Kidney (tissue), 13 donors: ENCODE measurements at regions not wholly inside any gene's neighbourhood (a gene's known extent, or its start where the extent isn't known, plus 50 kb on each side); places are given as distances from the start of the nearest gene placed in this dataset.

ENCODE experiments used
- DNase-seq, 5 donors: peaks; one replicate each; pipeline ENCODE4 v3.0.0-alpha.2; 2013 to 2020
- FAIRE-seq: peaks from 2 replicates; lab custom pipeline; 2012; peaks lifted over from hg19 to GRCh38; lab: Jason Lieb, UNC
- H3K27ac ChIP-seq, 2 donors: one replicate each; pipeline ENCODE4 v1.7.0; 2013; ENCODE audit warnings: low read depth in 2 of 2, low read length in 2 of 2, inconsistent platforms in 1 of 2
- H3K27me3 ChIP-seq: one replicate; pipeline ENCODE4 v1.7.1; 2013; ENCODE audit warnings: low read length, inconsistent platforms; ENCODE audit not compliant: control insufficient read depth, insufficient read depth
- H3K36me3 ChIP-seq, 3 donors: one replicate each; pipeline versions ENCODE4 v1.7.0 to v1.7.1; 2013; ENCODE audit warnings: low read length in 3 of 3, control low read depth in 1 of 3, inconsistent platforms in 1 of 3; ENCODE audit not compliant: insufficient read depth in 3 of 3, control insufficient read depth in 2 of 3
- H3K4me1 ChIP-seq, 3 donors: one replicate each; pipeline versions ENCODE4 v1.7.0 to v1.7.1; 2013; ENCODE audit warnings: low read length in 3 of 3, inconsistent platforms in 1 of 3, low read depth in 1 of 3; ENCODE audit not compliant: control insufficient read depth in 2 of 3, insufficient read depth in 2 of 3
- H3K4me3 ChIP-seq, 3 donors: one replicate each; pipeline versions ENCODE4 v1.7.0 to v1.8.1; 2013; ENCODE audit warnings: low read length in 3 of 3, control low read depth in 1 of 3, inconsistent platforms in 1 of 3
- H3K9ac ChIP-seq, 3 donors: one replicate each; pipeline versions ENCODE4 v1.7.0 to v1.7.1; 2013; ENCODE audit warnings: low read length in 3 of 3, control low read depth in 1 of 3, inconsistent platforms in 1 of 3
- H3K9me3 ChIP-seq, 3 donors: one replicate each; pipeline versions ENCODE4 v1.7.0 to v1.7.1; 2013; ENCODE audit warnings: low read length in 3 of 3, control low read depth in 1 of 3, inconsistent platforms in 1 of 3; ENCODE audit not compliant: control insufficient read depth in 2 of 3, insufficient read depth in 1 of 3
- intact Hi-C: fragments of 100-400 bp; cut with DNase I; formaldehyde crosslinking; loops from one replicate; pipeline ENCODE4 v1.11.1; 2022
- TF ChIP-seq, protein P1 (sequence below): IDR thresholded peaks from 3 replicates; pipeline ENCODE4 v1.5.1; 2012; ENCODE audit warnings: mild to moderate bottlenecking, moderate library complexity, borderline replicate concordance; ENCODE audit not compliant: insufficient read depth; ENCODE audit errors: extremely low read depth
- donor health status: control.
- donor health status: control.
- donor health status: control.
- donor health status: control.
- donor health status: control.
- donor health status: DM: yes; HTN: yes; CAD: no.
- donor health status: Normal renal cell carcinoma (clear cell type).

DNA sequence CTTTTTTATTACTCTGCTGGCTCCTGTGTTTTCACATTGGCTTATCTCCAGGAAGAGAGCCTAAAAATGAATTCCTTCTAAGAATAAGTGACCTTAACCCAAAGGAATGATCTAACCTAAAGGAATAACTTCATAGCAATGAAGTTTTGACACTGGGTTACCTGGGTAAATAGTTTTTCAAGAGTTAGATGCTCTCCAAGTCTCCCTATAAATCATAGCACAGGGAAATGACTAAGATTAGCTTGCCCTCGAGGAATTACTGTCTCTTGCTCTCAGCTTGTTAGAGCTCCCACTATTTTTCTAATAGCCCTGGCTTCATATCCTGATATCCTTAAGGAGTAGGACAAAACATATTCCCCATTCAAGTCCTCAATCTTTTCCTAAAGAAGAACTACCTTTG, 66.3 kb downstream of the SPRY2 start:
- DNase-seq (no peak), FAIRE-seq (no peak)

DNA sequence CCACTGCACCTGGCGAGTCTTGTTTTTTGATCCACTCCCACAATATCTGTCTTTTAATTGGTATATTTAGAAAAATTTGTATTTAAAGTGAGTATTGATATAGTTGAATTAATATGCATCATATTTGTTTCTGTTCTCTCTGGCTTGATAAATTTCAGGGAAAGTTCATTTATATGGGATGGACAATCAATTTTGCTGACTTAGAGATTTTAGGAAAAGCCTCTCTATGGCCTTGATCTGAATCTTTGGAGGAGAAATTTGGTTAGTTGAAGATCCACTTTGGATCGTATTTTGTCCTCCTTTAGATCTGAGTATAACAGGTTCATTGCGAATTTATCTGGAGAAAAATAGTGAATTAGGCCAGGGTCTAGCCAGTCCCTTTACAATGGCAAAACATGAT, 67.2 kb downstream of the SPRY2 start:
- peaks cover 0 to 3% (median 0%) of the 10 kb centered on the region in 3 donors for H3K4me1 ChIP-seq
- no peak overlapping the region for H3K27ac ChIP-seq
- TF ChIP-seq, protein P1, sequence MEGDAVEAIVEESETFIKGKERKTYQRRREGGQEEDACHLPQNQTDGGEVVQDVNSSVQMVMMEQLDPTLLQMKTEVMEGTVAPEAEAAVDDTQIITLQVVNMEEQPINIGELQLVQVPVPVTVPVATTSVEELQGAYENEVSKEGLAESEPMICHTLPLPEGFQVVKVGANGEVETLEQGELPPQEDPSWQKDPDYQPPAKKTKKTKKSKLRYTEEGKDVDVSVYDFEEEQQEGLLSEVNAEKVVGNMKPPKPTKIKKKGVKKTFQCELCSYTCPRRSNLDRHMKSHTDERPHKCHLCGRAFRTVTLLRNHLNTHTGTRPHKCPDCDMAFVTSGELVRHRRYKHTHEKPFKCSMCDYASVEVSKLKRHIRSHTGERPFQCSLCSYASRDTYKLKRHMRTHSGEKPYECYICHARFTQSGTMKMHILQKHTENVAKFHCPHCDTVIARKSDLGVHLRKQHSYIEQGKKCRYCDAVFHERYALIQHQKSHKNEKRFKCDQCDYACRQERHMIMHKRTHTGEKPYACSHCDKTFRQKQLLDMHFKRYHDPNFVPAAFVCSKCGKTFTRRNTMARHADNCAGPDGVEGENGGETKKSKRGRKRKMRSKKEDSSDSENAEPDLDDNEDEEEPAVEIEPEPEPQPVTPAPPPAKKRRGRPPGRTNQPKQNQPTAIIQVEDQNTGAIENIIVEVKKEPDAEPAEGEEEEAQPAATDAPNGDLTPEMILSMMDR = no peak
- no peak for FAIRE-seq
- intact Hi-C loops = no loop called here
- H3K9ac ChIP-seq = no peak overlapping the region
- no peaks in the 10 kb centered on the region for H3K36me3 ChIP-seq
- no peak overlapping the region for H3K4me3 ChIP-seq
- H3K9me3 ChIP-seq = peaks cover 0 to 5% (median 2%) of the 10 kb centered on the region in 3 donors
- H3K27me3 ChIP-seq = no peaks in the 10 kb centered on the region
- DNase-seq = no peak

More for the DNA sequence above, 66.3 kb downstream of the SPRY2 start:
- no peak overlapping the region for H3K9ac ChIP-seq
- TF ChIP-seq, protein P1 = no peak
- peaks cover 0 to 5% (median 2%) of the 10 kb centered on the region in 3 donors for H3K9me3 ChIP-seq
- no peak overlapping the region for H3K27ac ChIP-seq
- peaks cover 0 to 3% (median 0%) of the 10 kb centered on the region in 3 donors for H3K4me1 ChIP-seq
- H3K27me3 ChIP-seq = no peaks in the 10 kb centered on the region
- intact Hi-C loops = no loop called here
- H3K4me3 ChIP-seq = no peak overlapping the region
- H3K36me3 ChIP-seq = no peaks in the 10 kb centered on the region

DNA sequence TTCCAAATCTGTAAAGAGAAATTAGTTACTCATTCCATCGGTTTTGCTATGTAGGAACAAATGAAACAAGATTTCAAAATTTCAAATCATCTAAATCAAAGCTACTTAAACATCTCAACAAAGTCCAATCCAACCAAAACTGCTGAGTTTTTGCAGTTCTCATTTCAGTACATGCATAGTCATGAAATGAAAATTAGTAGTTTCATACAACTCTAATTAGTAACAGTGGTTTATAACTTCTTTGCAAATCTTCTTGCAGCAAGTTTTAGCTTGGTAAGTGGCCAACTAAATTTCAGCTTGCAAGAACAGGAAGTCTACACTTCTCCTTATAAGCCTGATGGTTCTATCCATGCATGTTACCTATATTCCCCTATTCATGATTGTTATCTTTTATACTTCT, 75.6 kb downstream of the SPRY2 start:
- no peaks in the 10 kb centered on the region for H3K9me3 ChIP-seq
- no peaks in the 10 kb centered on the region for H3K4me1 ChIP-seq
- no peaks in the 10 kb centered on the region for H3K36me3 ChIP-seq
- DNase-seq (no peak), FAIRE-seq (no peak)
- H3K9ac ChIP-seq = no peak overlapping the region
- no peaks in the 10 kb centered on the region for H3K27me3 ChIP-seq
- no peak overlapping the region for H3K4me3 ChIP-seq
- no peak overlapping the region for H3K27ac ChIP-seq
- TF ChIP-seq, protein P1 = no peak
- intact Hi-C loops = no loop called here

DNA sequence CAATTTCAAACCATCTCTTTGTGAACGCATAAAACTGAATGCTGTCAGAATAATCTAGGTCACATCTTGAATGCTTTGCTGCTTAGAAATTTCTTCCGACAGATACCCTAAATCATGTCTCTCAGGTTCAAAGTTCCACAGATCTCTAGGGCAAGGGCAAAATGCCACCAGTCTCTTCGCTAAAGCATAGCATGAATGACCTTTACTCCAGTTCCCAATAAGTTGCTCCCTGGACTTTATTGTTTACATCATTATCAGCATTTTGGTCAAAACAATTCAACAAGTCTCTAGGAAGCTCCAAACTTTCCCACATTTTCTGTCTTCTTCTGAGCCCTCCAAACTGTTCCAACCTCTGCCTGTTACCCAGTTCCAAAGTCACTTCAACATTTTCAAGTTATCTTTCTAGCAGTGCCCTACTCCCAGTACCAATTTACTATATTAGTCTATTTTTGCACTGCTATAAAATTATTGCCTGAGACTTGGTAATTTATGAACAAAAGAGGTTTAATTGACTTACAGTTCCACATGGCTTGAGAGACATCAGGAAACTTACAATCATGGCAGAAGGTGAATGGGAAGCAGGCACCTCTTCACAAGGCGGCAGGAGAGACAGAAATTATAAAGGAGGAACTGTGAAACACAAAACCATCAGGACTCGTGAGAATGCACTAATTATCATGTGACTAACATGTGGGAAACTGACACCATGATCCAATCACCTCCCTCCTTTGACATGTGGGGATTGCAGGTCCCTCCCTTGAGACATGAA, 77.0 kb downstream of the SPRY2 start:
- no peaks in the 10 kb centered on the region for H3K9me3 ChIP-seq
- H3K36me3 ChIP-seq = no peaks in the 10 kb centered on the region
- FAIRE-seq = no peak
- H3K4me1 ChIP-seq = no peaks in the 10 kb centered on the region
- no peak overlapping the region for H3K27ac ChIP-seq
- DNase-seq = no peak
- no peaks in the 10 kb centered on the region for H3K27me3 ChIP-seq
- no peak overlapping the region for H3K4me3 ChIP-seq
- intact Hi-C loops = no loop called here
- TF ChIP-seq, protein P1 = no peak
- no peak overlapping the region for H3K9ac ChIP-seq
